ENCODE measurements at regions not wholly inside any gene's neighbourhood (a gene's known extent, or its start where the extent isn't known, plus 50 kb on each side); places are given as distances from the start of the nearest gene placed in this dataset.

DNA sequence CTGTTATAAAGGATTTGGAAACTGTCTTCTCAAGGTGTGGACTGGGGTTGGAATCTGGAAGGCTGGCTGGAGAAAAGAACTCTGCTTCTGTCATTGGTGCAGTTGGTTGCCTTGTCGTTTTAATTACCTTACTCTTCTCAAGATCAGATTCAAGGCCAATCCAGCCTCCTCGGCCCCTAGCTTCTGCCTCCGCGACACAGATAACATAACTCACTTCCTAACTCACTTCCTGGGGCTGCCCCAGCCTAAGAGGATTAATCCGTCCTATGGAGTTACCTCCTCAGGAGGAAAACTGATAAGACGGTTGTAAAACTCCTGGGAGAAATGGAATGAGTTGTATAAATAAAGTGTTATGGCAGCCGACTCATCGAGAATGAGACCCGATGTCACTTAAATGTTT is 389.1 kb upstream of the WWC1 start:
- TF ChIP-seq CTCF (IDR thresholded peaks at IDR 0.05 in 4 of 5, conservative IDR thresholded peaks at IDR 0.05 in 1 of 5) (no peak), POLR2A (IDR thresholded peaks at IDR 0.05) (no peak)

Data from gastrocnemius medialis (tissue), 4 donors.